Colonic mucosa (tissue), 4 donors: ENCODE measurements at regions not wholly inside any gene's neighbourhood (a gene's known extent, or its start where the extent isn't known, plus 50 kb on each side); places are given as distances from the start of the nearest gene placed in this dataset.

ENCODE experiments used
- DNase-seq: peaks from one replicate; pipeline ENCODE4 v3.0.0-alpha.2; 2020
- H3K27ac ChIP-seq: fragments of 200-600 bp; one replicate; pipeline ENCODE4 v1.8.0; 2021
- H3K27me3 ChIP-seq: fragments of 200-600 bp; one replicate; pipeline ENCODE4 v1.8.0; 2021
- H3K36me3 ChIP-seq: fragments of 200-600 bp; one replicate; pipeline ENCODE4 v1.8.0; 2021
- H3K4me1 ChIP-seq: fragments of 200-600 bp; one replicate; pipeline ENCODE4 v1.8.0; 2021; ENCODE audit warnings: mild to moderate bottlenecking
- H3K4me3 ChIP-seq: fragments of 200-600 bp; one replicate; pipeline ENCODE4 v1.8.0; 2021
- H3K9ac ChIP-seq, 2 donors: one replicate each; pipeline ENCODE4 v1.7.0; 2013; ENCODE audit warnings: control low read depth in 2 of 2, low read depth in 2 of 2, low read length in 2 of 2
- H3K9me3 ChIP-seq: fragments of 200-600 bp; one replicate; pipeline ENCODE4 v1.8.0; 2021
- CTCF ChIP-seq: fragments of 200-600 bp; IDR thresholded peaks from one replicate; pipeline ENCODE4 v1.8.0; 2022; ENCODE audit warnings: antibody characterized with exemption, mild to moderate bottlenecking
- intact Hi-C: fragments of 100-400 bp; cut with DNase I; formaldehyde crosslinking; loops from one replicate; pipeline ENCODE4 v1.14.1; 2022
- donor health status: healthy.
- donor health status: DM: no; HTN: no; CAD: no.
- donor health status: DM: no; HTN: no; CAD: no.

- intact Hi-C loops = no loop called here
- Histone ChIP-seq H3K9ac (no peak overlapping the region), H3K27me3 (no peaks in the 10 kb centered on the region), H3K9me3 (no peaks in the 10 kb centered on the region), H3K36me3 (no peaks in the 10 kb centered on the region), H3K4me3 (no peak overlapping the region), H3K27ac (no peak overlapping the region), H3K4me1 (no peaks in the 10 kb centered on the region)
- TF ChIP-seq CTCF = no peak
- DNase-seq = no peak
These were observed 210.9 kb downstream of the DCDC2C start for GRCh38 chr2:3914241-3914640.

GRCh38 chr2:3927031-3927430, 223.7 kb downstream of the DCDC2C start:
- Histone ChIP-seq H3K27ac (no peak overlapping the region), H3K4me1 (no peaks in the 10 kb centered on the region), H3K4me3 (no peak overlapping the region), H3K36me3 (no peaks in the 10 kb centered on the region), H3K9ac (no peak overlapping the region), H3K9me3 (no peaks in the 10 kb centered on the region), H3K27me3 (no peaks in the 10 kb centered on the region)
- TF ChIP-seq CTCF = no peak
- intact Hi-C loops = no loop called here
- no peak for DNase-seq

GRCh38 chr2:3929374-3929773, 226.0 kb downstream of the DCDC2C start:
- H3K36me3 ChIP-seq = no peaks in the 10 kb centered on the region
- TF ChIP-seq CTCF = no peak
- no peaks in the 10 kb centered on the region for H3K27me3 ChIP-seq
- intact Hi-C loops = no loop called here
- H3K9ac ChIP-seq = no peak overlapping the region
- H3K9me3 ChIP-seq = no peaks in the 10 kb centered on the region
- no peak overlapping the region for H3K4me3 ChIP-seq
- no peak for DNase-seq
- no peak overlapping the region for H3K27ac ChIP-seq
- no peaks in the 10 kb centered on the region for H3K4me1 ChIP-seq

GRCh38 chr2:3930246-3930645, 226.9 kb downstream of the DCDC2C start:
- Histone ChIP-seq H3K27ac (no peak overlapping the region), H3K27me3 (no peaks in the 10 kb centered on the region), H3K9me3 (no peaks in the 10 kb centered on the region), H3K4me3 (no peak overlapping the region), H3K4me1 (no peaks in the 10 kb centered on the region), H3K36me3 (no peaks in the 10 kb centered on the region), H3K9ac (no peak overlapping the region)
- intact Hi-C loops = no loop called here
- no peak for TF ChIP-seq CTCF
- DNase-seq = no peak

GRCh38 chr2:3940661-3941060, 237.3 kb downstream of the DCDC2C start:
- no peak overlapping the region for H3K27ac ChIP-seq
- no peaks in the 10 kb centered on the region for H3K36me3 ChIP-seq
- TF ChIP-seq CTCF = no peak
- no peak overlapping the region for H3K9ac ChIP-seq
- H3K27me3 ChIP-seq = no peaks in the 10 kb centered on the region
- no peaks in the 10 kb centered on the region for H3K4me1 ChIP-seq
- no peak for DNase-seq
- intact Hi-C loops = no loop called here
- H3K9me3 ChIP-seq = no peaks in the 10 kb centered on the region
- H3K4me3 ChIP-seq = no peak overlapping the region

GRCh38 chr2:3942841-3943240, 239.5 kb downstream of the DCDC2C start:
- H3K4me1 ChIP-seq = no peaks in the 10 kb centered on the region
- H3K27me3 ChIP-seq = no peaks in the 10 kb centered on the region
- no peak overlapping the region for H3K9ac ChIP-seq
- DNase-seq = no peak
- TF ChIP-seq CTCF = no peak
- H3K9me3 ChIP-seq = no peaks in the 10 kb centered on the region
- no peak overlapping the region for H3K27ac ChIP-seq
- intact Hi-C loops = no loop called here
- no peak overlapping the region for H3K4me3 ChIP-seq
- H3K36me3 ChIP-seq = no peaks in the 10 kb centered on the region
